H1 (cell line): ENCODE measurements at regions not wholly inside any gene's neighbourhood (a gene's known extent, or its start where the extent isn't known, plus 50 kb on each side); places are given as distances from the start of the nearest gene placed in this dataset.

ENCODE experiments used
- CTCF ChIA-PET: fragments of 300-600 bp; sonication (Branson Sonifier 250); formaldehyde crosslinking; loops from one replicate; lab custom pipeline; 2021; ENCODE audit not compliant: partially characterized antibody; lab: Charles Lee
- POLR2A ChIA-PET: fragments of 300-600 bp; sonication (Branson Sonifier 250); formaldehyde crosslinking; loops from one replicate; lab custom pipeline; 2021; ENCODE audit warnings: inconsistent platforms; ENCODE audit not compliant: partially characterized antibody; lab: Charles Lee
- DNase-seq, 2 experiments: peaks; one replicate each; pipeline versions ENCODE4 v3.0.0 to v3.0.0-alpha.2; 2010 to 2022; ENCODE audit warnings: low spot score in 2 of 2, low read depth in 1 of 2, mixed read lengths in 1 of 2
- FAIRE-seq: peaks from 2 replicates; lab custom pipeline; 2011; peaks lifted over from hg19 to GRCh38; lab: Jason Lieb, UNC
- H2AFZ ChIP-seq: 2 replicates; pipeline ENCODE4 v1.8.1; 2012; ENCODE audit warnings: low read length, inconsistent platforms
- H2AK5ac ChIP-seq: 2 replicates; pipeline ENCODE4 v1.6.1; 2013; ENCODE audit warnings: low read depth, low read length
- H2BK120ac ChIP-seq: replicated peaks from 2 replicates; pipeline ENCODE3; 2013; ENCODE audit warnings: low read depth, low read length, inconsistent platforms
- H2BK12ac ChIP-seq: 2 replicates; pipeline ENCODE4 v1.6.1; 2013; ENCODE audit warnings: low read depth, low read length
- H2BK15ac ChIP-seq: 2 replicates; pipeline ENCODE4 v1.6.1; 2013; ENCODE audit warnings: low read length
- H2BK20ac ChIP-seq: 2 replicates; pipeline ENCODE4 v1.6.1; 2013; ENCODE audit warnings: low read length
- H2BK5ac ChIP-seq: 2 replicates; pipeline ENCODE4 v1.6.1; 2013; ENCODE audit warnings: low read depth, low read length
- H3K14ac ChIP-seq: 2 replicates; pipeline ENCODE4 v1.6.1; 2013; ENCODE audit warnings: inconsistent platforms; ENCODE audit not compliant: insufficient read length
- H3K18ac ChIP-seq: 2 replicates; pipeline ENCODE4 v1.6.1; 2013; ENCODE audit warnings: low read length; ENCODE audit errors: extremely low read depth
- H3K23ac ChIP-seq: 2 replicates; pipeline ENCODE4 v1.6.1; 2013; ENCODE audit warnings: inconsistent platforms; ENCODE audit not compliant: insufficient read length
- H3K23me2 ChIP-seq: 2 replicates; pipeline ENCODE4 v1.6.1; 2013; ENCODE audit warnings: low read depth, low read length
- H3K27ac ChIP-seq: 2 replicates; pipeline ENCODE4 v1.6.1; 2011; ENCODE audit warnings: low read depth, low read length, inconsistent platforms
- H3K27me3 ChIP-seq, 4 experiments: replicated peaks in 1 of 4; 1 replicate in 1 of 4; 2 replicates in 3 of 4; pipeline versions ENCODE4 v1.6.1 to v1.8.1; 2011 to 2013; ENCODE audit warnings: low read length in 3 of 4, mild to moderate bottlenecking in 3 of 4, inconsistent platforms in 2 of 4, mixed read lengths in 2 of 4, moderate library complexity in 1 of 4; ENCODE audit not compliant: control insufficient read depth in 3 of 4, insufficient read depth in 3 of 4; ENCODE audit errors: extremely low read depth in 1 of 4
- H3K36me3 ChIP-seq, 4 experiments: 2 replicates each; pipeline versions ENCODE4 v1.6.1 to v1.8.1; 2011 to 2013; ENCODE audit warnings: mild to moderate bottlenecking in 4 of 4, low read length in 3 of 4, moderate library complexity in 2 of 4, control low read depth in 1 of 4, inconsistent platforms in 1 of 4; ENCODE audit not compliant: insufficient read depth in 4 of 4, control insufficient read depth in 2 of 4
- H3K4ac ChIP-seq: replicated peaks from 2 replicates; pipeline ENCODE3; 2013; ENCODE audit warnings: low read length, low read depth, mixed read lengths, inconsistent platforms; ENCODE audit not compliant: insufficient read length
- H3K4me1 ChIP-seq, 4 experiments: replicated peaks in 1 of 4; 1 replicate in 1 of 4; 2 replicates in 3 of 4; pipeline versions ENCODE4 v1.6.1 to v1.8.1; 2011 to 2013; ENCODE audit warnings: low read length in 3 of 4, inconsistent platforms in 2 of 4, mixed read lengths in 1 of 4; ENCODE audit not compliant: insufficient read depth in 4 of 4, control insufficient read depth in 3 of 4
- H3K4me2 ChIP-seq, 2 experiments: 2 replicates each; pipeline versions ENCODE4 v1.6.1 to v1.8.1; 2011 to 2013; ENCODE audit warnings: low read depth in 2 of 2, low read length in 2 of 2, control low read depth in 1 of 2, inconsistent platforms in 1 of 2, mild to moderate bottlenecking in 1 of 2; ENCODE audit not compliant: insufficient read depth in 1 of 2
- H3K4me3 ChIP-seq, 4 experiments: fragments of 200-600, 300-600 bp in 1 of 4; sonication (generic), shearing (Covaris generic), sonication (Bioruptor Twin) in 1 of 4; 2 replicates each; pipeline versions ENCODE4 v1.5.1 to v1.8.1; 2011 to 2016; ENCODE audit warnings: low read length in 4 of 4, low read depth in 3 of 4, control low read depth in 2 of 4, inconsistent platforms in 2 of 4, mild to moderate bottlenecking in 2 of 4, mixed read lengths in 1 of 4, moderate library complexity in 1 of 4; ENCODE audit not compliant: insufficient read depth in 2 of 4; ENCODE audit errors: extremely low read depth in 1 of 4
- H3K56ac ChIP-seq: replicated peaks from 2 replicates; pipeline ENCODE3; 2013; ENCODE audit warnings: low read depth, mild to moderate bottlenecking, mixed read lengths, low read length, inconsistent platforms; ENCODE audit not compliant: insufficient read length
- H3K79me1 ChIP-seq: 2 replicates; pipeline ENCODE4 v1.6.1; 2013; ENCODE audit warnings: low read depth, low read length, control low read depth
- H3K79me2 ChIP-seq, 2 experiments: 2 replicates each; pipeline versions ENCODE4 v1.6.1 to v1.8.1; 2012 to 2013; ENCODE audit warnings: low read length in 2 of 2, mild to moderate bottlenecking in 2 of 2, inconsistent platforms in 1 of 2; ENCODE audit not compliant: insufficient read depth in 2 of 2, control insufficient read depth in 1 of 2
- H3K9ac ChIP-seq, 4 experiments: replicated peaks in 1 of 4; 1 replicate in 1 of 4; 2 replicates in 3 of 4; pipeline versions ENCODE4 v1.6.1 to v1.8.1; 2011 to 2013; ENCODE audit warnings: low read depth in 3 of 4, low read length in 3 of 4, control low read depth in 2 of 4, mild to moderate bottlenecking in 2 of 4, moderate library complexity in 2 of 4, inconsistent platforms in 1 of 4; ENCODE audit errors: extremely low read depth in 1 of 4
- H3K9me3 ChIP-seq, 2 experiments: 2 replicates each; pipeline versions ENCODE4 v1.6.1 to v1.8.1; 2012 to 2013; ENCODE audit warnings: mild to moderate bottlenecking in 2 of 2, moderate library complexity in 2 of 2, control low read depth in 1 of 2, inconsistent platforms in 1 of 2, low read depth in 1 of 2, low read length in 1 of 2, mixed read lengths in 1 of 2; ENCODE audit not compliant: insufficient read depth in 2 of 2
- H4K20me1 ChIP-seq, 2 experiments: replicated peaks in 1 of 2; 2 replicates each; pipeline versions ENCODE3 to v1.8.1; 2011 to 2013; ENCODE audit warnings: inconsistent platforms in 2 of 2, low read length in 2 of 2, mild to moderate bottlenecking in 1 of 2; ENCODE audit not compliant: insufficient read depth in 2 of 2, control insufficient read depth in 1 of 2
- H4K5ac ChIP-seq: 2 replicates; pipeline ENCODE4 v1.6.1; 2013; ENCODE audit warnings: low read length, low read depth, mixed read lengths, inconsistent platforms; ENCODE audit not compliant: insufficient read length
- H4K8ac ChIP-seq: 2 replicates; pipeline ENCODE4 v1.8.0; 2013; ENCODE audit warnings: mild to moderate bottlenecking, moderate library complexity, low read length, inconsistent platforms; ENCODE audit not compliant: insufficient read depth; ENCODE audit errors: extremely low read depth
- H4K91ac ChIP-seq: replicated peaks from 2 replicates; pipeline ENCODE3; 2013; ENCODE audit warnings: low read length, mixed read lengths, inconsistent platforms; ENCODE audit not compliant: insufficient read length
- ASH2L ChIP-seq: fragments of 200-600, 300-600 bp; sonication (generic); IDR thresholded peaks from one replicate; pipeline ENCODE4 v1.7.1; 2017; ENCODE audit warnings: low read length
- BCL11A ChIP-seq, 2 experiments: IDR thresholded peaks; one replicate each; pipeline ENCODE4 v1.6.1; 2011; ENCODE audit warnings: low read depth in 2 of 2, low read length in 2 of 2, mild to moderate bottlenecking in 2 of 2
- EP300 ChIP-seq, 2 experiments: IDR thresholded peaks; 1 replicate in 1 of 2; 2 replicates in 1 of 2; pipeline ENCODE4 v1.6.1; 2011 to 2012; ENCODE audit warnings: low read depth in 2 of 2, low read length in 2 of 2, mild to moderate bottlenecking in 2 of 2, borderline replicate concordance in 1 of 2, inconsistent platforms in 1 of 2, moderate library complexity in 1 of 2
- FOSL1 ChIP-seq: IDR thresholded peaks from 2 replicates; pipeline ENCODE4 v1.6.1; 2011; ENCODE audit warnings: mild to moderate bottlenecking, low read depth, low read length, moderate library complexity; ENCODE audit not compliant: insufficient read depth
- HDAC2 ChIP-seq, 2 experiments: fragments of 300-600 bp in 1 of 2; sonication (generic) in 1 of 2; IDR thresholded peaks; 2 replicates each; pipeline ENCODE4 v1.6.1; 2011 to 2012; ENCODE audit warnings: low read depth in 2 of 2, low read length in 2 of 2, mild to moderate bottlenecking in 2 of 2, moderate library complexity in 2 of 2, borderline replicate concordance in 1 of 2, inconsistent platforms in 1 of 2
- KDM1A ChIP-seq: fragments of 200-600, 300-600 bp; sonication (generic); IDR thresholded peaks from 2 replicates; pipeline ENCODE4 v1.7.1; 2016; ENCODE audit warnings: mild to moderate bottlenecking, low read length, borderline replicate concordance
- PHF8 ChIP-seq: fragments of 200-600 bp; sonication (generic); conservative IDR thresholded peaks from 2 replicates; pipeline ENCODE4 v1.7.1; 2012; ENCODE audit warnings: low read depth, mild to moderate bottlenecking, inconsistent platforms, low read length, moderate library complexity
- POLR2A ChIP-seq, 2 experiments: IDR thresholded peaks; 1 replicate in 1 of 2; 2 replicates in 1 of 2; pipeline ENCODE4 v1.6.1; 2011; ENCODE audit warnings: low read depth in 2 of 2, low read length in 2 of 2, mild to moderate bottlenecking in 2 of 2; ENCODE audit errors: control extremely low read depth in 1 of 2
- TAF7 ChIP-seq: optimal IDR thresholded peaks from 2 replicates; pipeline ENCODE3; 2011; ENCODE audit warnings: low read depth, mild to moderate bottlenecking, inconsistent platforms, low read length, moderate library complexity, borderline replicate concordance
- TCF12 ChIP-seq: IDR thresholded peaks from 2 replicates; pipeline ENCODE4 v1.6.1; 2011; ENCODE audit warnings: low read depth, mild to moderate bottlenecking, low read length
- WGBS, 2 experiments: shearing (Covaris generic) in 1 of 2; methylation state at CpG; one replicate each; pipeline versions ENCODE4 v1.1.6 to v1.1.7; 2013 to 2015; ENCODE audit warnings: low lambda C conversion rate in 2 of 2, mixed read lengths in 2 of 2, inconsistent platforms in 1 of 2, low coverage in 1 of 2, missing lambda C conversion rate in 1 of 2; ENCODE audit not compliant: insufficient replicate concordance in 2 of 2, insufficient coverage in 1 of 2, insufficient read length in 1 of 2; ENCODE audit errors: extremely low coverage in 1 of 2, missing lambda C conversion rate in 1 of 2; 5-methylcytosine and 5-hydroxymethylcytosine counted together

GRCh38 chr3:65182085-65182484, 494.3 kb upstream of the ADAMTS9 start:
- no peaks in the 10 kb centered on the region for H3K79me2 ChIP-seq
- no peak overlapping the region for H3K23ac ChIP-seq
- H3K18ac ChIP-seq, result no peak overlapping the region
- H3K9me3 ChIP-seq, result no peaks in the 10 kb centered on the region
- no peak overlapping the region for H3K4me3 ChIP-seq
- H3K27ac ChIP-seq, result no peak overlapping the region
- no peak overlapping the region for H2AK5ac ChIP-seq
- no peak for DNase-seq
- H3K23me2 ChIP-seq, result no peaks in the 10 kb centered on the region
- H3K27me3 ChIP-seq, result no peaks in the 10 kb centered on the region
- 87% methylated on average over 4 of the region's 4 CpGs; no CpG with 5 or more reads in 1 of the 2 experiments for WGBS, 2 experiments
- H3K36me3 ChIP-seq, result no peaks in the 10 kb centered on the region
- H3K4ac ChIP-seq, result no peak overlapping the region
- no peak overlapping the region for H4K91ac ChIP-seq
- ChIA-PET POLR2A (no interaction called here), CTCF (interaction anchor here (1.3 to 7.4 kb wide), 2 partner anchors 11 to 650 kb away, joined by 3 to 37 read pairs; no protein-coding TSS in a partner anchor)
- H3K4me1 ChIP-seq, result no peaks in the 10 kb centered on the region
- no peak overlapping the region for H3K56ac ChIP-seq
- no peak overlapping the region for H4K5ac ChIP-seq
- no peak overlapping the region for H2BK120ac ChIP-seq
- no peak overlapping the region for H2BK12ac ChIP-seq
- no peak overlapping the region for H3K14ac ChIP-seq
- no peak for FAIRE-seq
- no peaks in the 10 kb centered on the region for H4K20me1 ChIP-seq
- no peaks in the 10 kb centered on the region for H3K79me1 ChIP-seq
- no peak overlapping the region for H2BK15ac ChIP-seq
- H3K4me2 ChIP-seq, result no peak overlapping the region
- H2BK5ac ChIP-seq, result no peak overlapping the region
- H4K8ac ChIP-seq, result no peak overlapping the region
- no peak overlapping the region for H2AFZ ChIP-seq
- no peak overlapping the region for H2BK20ac ChIP-seq
- no peak overlapping the region for H3K9ac ChIP-seq
- TF ChIP-seq TCF12, result no peak
- no peak for TF ChIP-seq EP300 (IDR thresholded peaks at IDR 0.05; ENCODE audit: borderline replicate concordance in 1 of 2, low read depth in 2 of 2, low read length in 2 of 2)
- no peak for TF ChIP-seq FOSL1
- no peak for TF ChIP-seq KDM1A
- no peak for TF ChIP-seq BCL11A (IDR thresholded peaks at IDR 0.05; ENCODE audit: low read depth in 2 of 2, low read length in 2 of 2)
- no peak for TF ChIP-seq TAF7
- TF ChIP-seq ASH2L, result no peak
- TF ChIP-seq POLR2A (IDR thresholded peaks at IDR 0.05; ENCODE audit: control extremely low read depth in 1 of 2, low read depth in 2 of 2, low read length in 2 of 2), result no peak
- no peak for TF ChIP-seq HDAC2 (IDR thresholded peaks at IDR 0.05; ENCODE audit: borderline replicate concordance in 1 of 2, low read depth in 2 of 2, low read length in 2 of 2)
- no peak for TF ChIP-seq PHF8
